Erythroblast (primary cell): ENCODE measurements at regions not wholly inside any gene's neighbourhood (a gene's known extent, or its start where the extent isn't known, plus 50 kb on each side); places are given as distances from the start of the nearest gene placed in this dataset.

Experiments
- DNase-seq, 2 experiments: peaks; one replicate each; lab custom pipeline; 2025; lab: John Stamatoyannopoulos, UW
- GATA1 ChIP-seq: IDR thresholded peaks from 2 replicates; pipeline ENCODE4 v1.6.1; 2011; ENCODE audit warnings: low read depth, mild to moderate bottlenecking, control low read depth, low read length, moderate library complexity
- POLR2A ChIP-seq: IDR thresholded peaks from 2 replicates; pipeline ENCODE4 v1.6.1; 2011; ENCODE audit warnings: mild to moderate bottlenecking, low read length

GRCh38 chr20:58019027-58019849 is 209.2 kb downstream of the ANKRD60 start:
- no peak for DNase-seq
- no peak for TF ChIP-seq POLR2A
- no peak for TF ChIP-seq GATA1

DNA sequence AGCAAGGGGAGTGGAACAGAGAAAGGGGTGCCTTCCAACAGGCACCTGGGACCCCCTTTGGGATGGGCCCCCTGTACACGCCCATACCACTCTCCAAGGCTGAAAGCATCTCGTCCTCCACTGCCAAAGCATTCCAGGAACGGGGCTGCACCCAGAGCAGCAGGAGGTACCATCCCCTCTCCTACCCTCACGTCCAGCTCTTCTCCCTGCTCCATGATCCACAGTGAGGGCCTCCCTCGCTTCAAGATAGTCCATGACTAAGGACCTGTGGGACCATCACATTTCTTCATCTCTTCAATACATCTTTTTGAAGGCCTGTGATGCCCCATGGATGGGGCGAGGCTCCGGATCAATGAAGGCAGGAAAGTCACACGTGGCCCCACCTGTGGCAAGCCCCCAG is 209.9 kb downstream of the ANKRD60 start:
- DNase-seq: no peak
- TF ChIP-seq GATA1 (no peak), POLR2A (no peak)

DNA sequence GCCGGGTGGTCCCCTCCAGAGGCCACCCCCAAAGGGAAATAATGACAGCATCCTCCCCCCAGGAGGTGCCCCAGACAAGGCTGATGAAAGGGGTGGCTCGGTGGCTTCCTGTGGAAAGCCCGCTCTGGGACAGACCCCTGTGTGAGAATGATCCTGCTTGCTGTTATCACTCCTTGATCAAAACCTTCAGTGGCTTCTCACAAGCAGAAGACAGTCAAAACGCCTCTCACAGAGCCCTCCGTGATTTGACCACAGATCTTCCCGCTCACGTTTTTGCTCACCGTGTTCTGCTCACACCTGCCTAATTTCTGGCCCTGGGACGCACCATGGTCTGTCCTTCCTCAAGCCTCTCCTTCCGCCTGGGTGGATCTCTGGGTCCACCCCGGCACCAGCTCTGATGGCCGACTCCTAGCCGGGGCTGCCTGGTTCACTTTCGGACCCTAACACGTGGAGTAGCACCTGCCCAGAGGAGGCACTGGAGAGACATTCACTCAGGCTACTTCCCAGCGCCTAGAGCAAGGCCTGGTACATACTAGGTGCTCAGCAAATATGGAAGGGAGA is 210.4 kb downstream of the ANKRD60 start:
- DNase-seq: no peak
- TF ChIP-seq POLR2A (no peak), GATA1 (no peak)

GRCh38 chr20:58017231-58017969 is 211.1 kb downstream of the ANKRD60 start:
- no peak for DNase-seq
- TF ChIP-seq POLR2A: no peak
- no peak for TF ChIP-seq GATA1

GRCh38 chr20:58016779-58017178 is 211.7 kb downstream of the ANKRD60 start:
- TF ChIP-seq GATA1: no peak
- TF ChIP-seq POLR2A: no peak
- no peak for DNase-seq

DNA sequence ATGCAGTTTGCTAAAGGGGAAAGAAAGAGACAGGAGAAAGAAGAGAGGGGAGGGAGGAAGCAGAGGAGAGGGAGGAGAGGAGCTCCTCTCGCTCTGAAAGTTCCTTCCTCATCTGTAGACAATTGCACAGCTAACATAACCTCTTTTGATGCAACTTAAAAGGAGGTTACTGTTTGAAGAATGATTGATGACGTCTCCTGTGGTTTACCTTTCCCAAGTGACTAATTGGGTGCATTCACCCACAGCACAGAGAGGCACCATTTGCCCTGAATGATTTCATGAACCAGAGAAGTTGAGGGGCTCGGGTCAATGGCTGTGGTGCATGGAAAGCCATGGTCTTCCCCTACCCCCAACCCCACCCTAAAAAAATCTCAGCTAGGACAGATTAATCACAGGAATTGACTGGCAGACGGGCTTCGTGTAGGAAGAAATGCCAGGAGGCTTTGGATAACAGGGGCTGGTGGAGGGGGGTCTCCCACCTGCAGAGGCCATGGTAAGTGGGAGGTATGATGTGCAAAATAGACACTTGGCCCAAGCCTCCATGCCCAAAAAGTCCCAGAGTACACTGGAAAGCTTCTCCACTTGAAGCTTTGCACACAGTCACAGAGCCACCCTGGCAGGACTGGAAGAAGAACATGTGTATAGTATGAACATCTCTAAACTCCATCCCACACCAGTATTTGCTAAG is 213.7 kb downstream of the ANKRD60 start:
- no peak for TF ChIP-seq POLR2A
- no peak for DNase-seq

- no peak for TF ChIP-seq POLR2A
- TF ChIP-seq GATA1: no peak
- no peak for DNase-seq
Measured at GRCh38 chr20:58012731-58013510, 215.5 kb downstream of the ANKRD60 start.

DNA sequence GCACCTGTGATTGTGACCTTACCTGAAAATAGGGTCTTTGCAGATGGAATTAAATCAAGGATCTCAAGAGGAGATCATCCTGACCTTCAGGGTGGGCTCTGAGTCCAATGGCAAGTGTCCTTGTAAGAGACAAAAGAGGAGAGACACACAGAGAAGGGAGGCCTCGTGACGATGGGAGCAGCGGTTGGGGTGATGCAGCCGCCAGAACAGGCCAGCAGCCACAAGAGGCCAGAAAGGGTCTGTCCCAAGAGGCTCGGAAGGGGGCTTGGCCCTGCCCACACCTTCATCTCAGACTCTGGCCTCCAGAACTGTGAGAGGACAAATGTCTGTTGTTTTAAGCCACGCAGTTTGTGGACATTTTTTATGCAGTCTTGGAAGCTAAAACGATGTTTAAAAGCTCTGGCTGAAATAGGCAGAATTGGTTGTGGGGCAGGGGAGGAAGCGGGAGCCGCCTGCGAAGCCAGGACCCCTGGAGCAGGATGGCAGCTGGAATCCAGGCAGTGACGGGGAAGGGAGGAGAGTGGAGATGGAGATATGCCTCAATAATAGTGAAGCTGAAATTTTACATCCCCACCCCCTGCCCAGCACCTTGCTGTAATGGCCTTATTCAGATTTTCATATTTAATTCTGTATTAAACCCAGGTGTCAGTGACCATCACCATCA is 216.4 kb downstream of the ANKRD60 start:
- TF ChIP-seq POLR2A (no peak), GATA1 (no peak)
- DNase-seq: no peak

GRCh38 chr20:58011106-58011946 is 217.1 kb downstream of the ANKRD60 start:
- TF ChIP-seq GATA1 (no peak), POLR2A (no peak)
- DNase-seq: no peak

- no peak for DNase-seq
- TF ChIP-seq GATA1 (no peak), POLR2A (no peak)
Measured at GRCh38 chr20:58010666-58011065, 217.8 kb downstream of the ANKRD60 start.

DNA sequence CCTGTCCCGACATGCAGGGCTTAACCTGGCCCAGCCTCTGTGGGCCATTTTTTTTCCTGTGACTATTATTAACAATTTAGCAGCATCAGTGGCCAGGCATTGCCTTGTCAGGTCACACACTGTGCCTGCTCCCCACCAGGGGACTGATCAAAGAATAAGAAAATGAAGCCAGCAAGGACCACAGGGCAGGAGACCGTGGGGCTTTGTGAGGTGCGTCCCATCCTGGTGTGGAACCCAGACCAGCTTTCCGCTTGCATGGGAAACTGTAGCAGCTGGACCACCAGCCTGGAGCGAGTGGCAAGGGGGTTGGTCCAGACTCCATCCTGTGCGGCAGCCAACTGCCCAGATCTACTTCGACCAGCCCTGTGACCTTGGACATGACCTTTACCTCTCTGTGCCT is 218.3 kb downstream of the ANKRD60 start:
- no peak for TF ChIP-seq GATA1
- no peak for TF ChIP-seq POLR2A
- no peak for DNase-seq

GRCh38 chr20:58008866-58009265 is 219.6 kb downstream of the ANKRD60 start:
- no peak for TF ChIP-seq GATA1
- no peak for TF ChIP-seq POLR2A
- no peak for DNase-seq
